IPS DF 4.7 (cell line): ENCODE measurements at regions not wholly inside any gene's neighbourhood (a gene's known extent, or its start where the extent isn't known, plus 50 kb on each side); places are given as distances from the start of the nearest gene placed in this dataset.

Source experiments
- DNase-seq: peaks from one replicate; pipeline ENCODE4 v3.0.0-alpha.2; 2013; ENCODE audit warnings: low spot score; ENCODE audit errors: extremely low read depth

DNA sequence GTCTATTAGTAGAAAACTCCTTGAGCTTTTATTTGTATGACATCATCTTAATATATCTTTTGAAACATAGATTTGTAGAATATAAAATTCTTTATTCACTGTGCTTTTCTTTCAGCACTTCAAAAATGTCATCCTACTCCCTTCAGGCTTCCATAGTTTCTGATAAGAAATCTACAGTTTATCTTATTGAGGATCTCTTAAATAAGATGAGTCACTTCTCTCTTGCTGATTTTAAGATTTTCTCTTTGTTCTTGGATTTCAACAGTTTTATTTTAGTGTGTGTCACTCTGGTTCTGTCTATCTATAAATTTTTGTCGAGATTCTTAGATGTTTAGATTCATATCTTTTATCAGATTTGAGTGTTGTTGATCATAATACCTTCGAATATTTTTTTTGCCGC is 566.1 kb upstream of the CHORDC1 start:
- DNase-seq = no peak

DNA sequence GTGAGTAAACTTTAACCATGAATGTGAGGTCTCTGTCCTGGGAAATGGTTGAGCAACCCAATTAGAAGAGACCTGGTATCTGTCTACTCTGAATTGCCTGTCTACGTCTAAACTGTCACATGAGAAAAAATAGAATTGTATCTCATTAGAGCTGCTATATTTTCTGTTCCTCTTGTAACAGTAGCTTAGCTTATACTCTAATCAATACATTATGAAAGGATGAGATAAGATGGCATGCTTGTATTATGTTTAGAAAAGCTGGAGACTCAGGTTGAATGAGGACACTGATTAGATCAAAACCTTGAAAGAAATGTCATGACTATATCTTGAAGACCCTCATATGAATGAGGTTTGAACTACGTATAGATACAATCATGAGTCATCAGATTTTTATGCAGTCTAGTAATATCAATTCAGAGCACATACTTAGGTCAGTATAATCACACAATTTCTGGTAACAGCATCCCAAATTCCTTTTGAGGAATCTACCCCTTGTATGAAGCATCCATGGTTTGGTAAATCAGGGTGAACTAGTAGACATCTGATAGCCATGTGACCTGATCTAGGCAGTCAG is 561.5 kb upstream of the CHORDC1 start:
- DNase-seq = no peak

DNA sequence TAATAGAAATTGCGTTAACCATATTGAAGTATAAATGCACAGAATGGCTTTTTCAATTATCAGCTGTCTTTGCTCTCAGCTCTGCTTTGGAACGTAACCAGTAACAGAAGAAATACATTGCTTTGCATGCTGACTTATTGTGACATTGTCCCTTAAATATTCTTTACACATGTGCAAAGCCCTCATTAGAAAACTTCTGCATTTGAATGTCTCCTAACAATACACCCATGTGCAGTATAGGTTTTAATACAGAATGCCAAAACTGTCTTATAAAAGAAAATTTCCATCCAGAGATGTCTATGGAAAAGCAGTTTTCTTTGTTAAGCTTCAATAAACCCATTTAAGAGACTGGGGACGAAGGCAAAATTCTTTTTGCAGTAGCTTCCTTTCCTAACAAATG is 560.3 kb upstream of the CHORDC1 start:
- DNase-seq = no peak

DNA sequence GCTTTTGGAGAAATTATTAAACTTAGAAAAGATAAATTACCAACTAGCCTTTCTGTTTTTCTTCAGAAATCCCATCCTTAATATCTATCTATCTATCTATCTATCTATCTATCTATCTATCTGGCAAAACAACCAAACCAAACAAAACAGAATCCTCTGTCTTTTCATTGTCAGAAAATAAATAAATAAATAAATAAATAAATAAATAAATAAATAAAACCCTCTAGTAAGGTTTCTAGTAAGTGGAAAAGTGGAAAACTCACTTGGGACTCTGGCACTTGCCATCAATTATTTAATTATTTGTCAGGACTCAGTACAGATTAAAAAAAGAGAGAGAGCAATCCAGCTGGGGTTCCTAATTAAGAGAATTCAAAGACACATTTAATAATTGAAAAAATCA is 556.2 kb upstream of the CHORDC1 start:
- DNase-seq = no peak

DNA sequence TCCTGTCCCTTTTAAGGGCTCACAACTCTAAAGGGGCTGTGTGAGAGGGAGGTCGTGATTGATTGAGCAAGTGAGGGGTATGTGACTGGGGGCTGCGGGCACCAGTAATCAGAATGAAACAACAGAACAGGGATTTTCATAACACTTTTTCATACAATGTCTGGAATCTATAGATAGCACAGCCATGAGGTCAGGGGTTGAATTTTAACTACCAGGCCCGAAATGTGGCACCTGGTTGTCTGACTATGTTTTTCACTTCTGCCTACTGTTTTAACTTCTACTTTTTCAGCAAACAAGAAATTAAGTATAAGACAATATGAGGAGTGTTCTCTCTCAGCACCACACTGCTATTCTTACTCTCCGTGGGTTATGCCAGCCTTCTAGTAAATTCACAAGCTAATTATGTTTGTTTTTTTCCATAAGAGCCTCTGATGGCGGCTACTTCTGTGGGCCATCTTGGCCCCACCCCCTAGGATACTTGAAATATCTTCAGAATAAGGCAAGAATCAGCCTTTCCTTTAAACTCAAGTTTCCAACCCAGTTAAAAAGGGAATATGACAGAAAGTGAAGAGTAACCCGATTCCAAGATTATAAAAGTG is 552.8 kb upstream of the CHORDC1 start:
- no peak for DNase-seq

DNA sequence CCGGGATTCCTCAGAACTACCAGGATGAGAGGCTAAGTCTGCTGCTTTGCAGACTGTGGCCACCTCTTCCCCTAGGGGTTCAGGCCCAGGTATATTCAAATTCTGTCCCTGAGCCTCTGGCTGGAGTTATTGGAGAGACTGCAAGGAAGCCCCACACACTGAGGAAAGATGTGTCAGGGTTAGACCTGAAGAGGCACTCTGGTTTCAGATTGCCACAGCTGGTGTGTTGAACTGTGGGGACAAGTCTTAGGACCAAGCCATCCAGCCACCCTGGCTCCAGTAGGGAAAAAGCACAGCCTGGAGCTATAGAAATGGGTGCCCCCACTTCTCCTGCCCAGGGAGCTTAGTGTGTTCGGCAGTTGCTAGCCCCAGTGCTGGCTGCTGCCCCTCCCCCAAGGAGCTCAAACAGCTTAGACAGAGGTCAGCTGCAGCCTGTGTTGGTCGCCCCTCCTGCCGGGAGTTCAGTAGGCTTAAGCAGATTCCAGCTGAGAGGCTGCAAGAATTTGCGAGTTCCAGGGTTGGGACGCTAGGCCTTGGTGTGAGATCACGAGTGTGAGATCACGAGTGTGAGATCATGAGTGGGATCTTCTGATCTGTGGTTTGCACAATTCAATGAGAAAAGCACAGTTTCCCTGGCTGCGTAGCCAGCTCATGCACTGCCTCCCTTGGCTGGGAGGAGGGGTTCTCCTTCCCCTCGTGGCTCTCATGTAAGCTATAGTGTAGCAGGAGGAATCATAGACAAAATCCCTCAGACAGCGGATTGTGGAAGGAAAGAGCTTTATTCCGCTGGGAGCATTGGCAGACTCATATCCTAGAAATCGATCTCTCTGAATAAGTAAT is 552.1 kb upstream of the CHORDC1 start:
- DNase-seq = no peak

DNA sequence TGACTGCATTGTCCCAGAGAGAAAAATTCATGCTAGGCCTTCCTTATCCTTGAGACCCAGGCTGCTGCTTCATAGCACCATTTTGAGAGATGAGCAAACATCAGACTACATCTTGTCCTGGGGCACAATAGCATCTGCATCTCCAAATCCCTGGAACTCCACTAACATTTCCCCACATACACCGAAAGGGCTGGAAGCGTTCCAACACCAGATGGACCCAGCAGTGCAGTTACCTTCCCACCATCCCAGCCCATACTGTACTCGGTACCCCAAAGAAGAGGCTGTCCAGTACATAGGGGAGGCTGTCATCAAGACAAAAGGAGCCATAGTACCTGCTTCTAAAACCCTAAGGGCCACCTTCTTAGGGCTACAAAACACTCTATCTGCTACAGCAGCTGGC is 547.2 kb upstream of the CHORDC1 start:
- DNase-seq = no peak

DNA sequence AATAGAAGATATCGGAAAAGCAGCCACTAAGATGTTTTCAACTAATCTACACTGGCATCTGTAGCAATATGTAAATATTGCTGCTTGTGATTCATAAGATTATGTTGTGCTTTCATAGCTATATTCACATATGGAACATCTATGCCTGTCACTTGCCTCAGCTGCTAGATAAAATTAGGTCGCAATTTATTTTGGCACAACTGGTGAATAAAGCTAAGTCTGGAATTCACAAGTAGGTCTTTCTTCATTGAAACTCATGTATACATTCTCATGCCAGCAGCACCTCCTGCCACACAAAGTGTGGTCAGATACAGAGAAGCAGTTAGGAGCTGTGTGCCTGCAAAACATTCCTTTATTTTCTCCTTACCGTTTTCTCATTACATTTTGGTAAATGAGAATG is 543.3 kb upstream of the CHORDC1 start:
- no peak for DNase-seq

DNA sequence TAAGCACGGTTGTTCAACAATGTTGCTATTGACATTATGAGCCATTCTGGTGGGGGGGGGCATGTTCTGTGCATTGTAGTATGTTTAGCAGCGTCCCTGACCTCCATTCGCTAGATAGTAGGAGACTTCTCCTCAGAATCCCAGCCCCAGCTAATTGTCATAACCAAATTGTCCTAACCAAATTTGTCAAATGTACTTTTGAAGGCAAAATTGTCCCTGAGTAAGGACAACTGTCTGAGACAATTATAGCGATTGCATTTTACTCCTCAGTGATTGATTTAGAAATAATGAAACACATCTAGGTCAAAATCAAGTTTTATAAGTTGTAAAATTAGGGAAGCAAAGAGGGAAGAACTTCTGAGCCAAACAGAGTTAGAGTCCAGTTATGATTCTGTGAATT is 541.8 kb upstream of the CHORDC1 start:
- DNase-seq = no peak

DNA sequence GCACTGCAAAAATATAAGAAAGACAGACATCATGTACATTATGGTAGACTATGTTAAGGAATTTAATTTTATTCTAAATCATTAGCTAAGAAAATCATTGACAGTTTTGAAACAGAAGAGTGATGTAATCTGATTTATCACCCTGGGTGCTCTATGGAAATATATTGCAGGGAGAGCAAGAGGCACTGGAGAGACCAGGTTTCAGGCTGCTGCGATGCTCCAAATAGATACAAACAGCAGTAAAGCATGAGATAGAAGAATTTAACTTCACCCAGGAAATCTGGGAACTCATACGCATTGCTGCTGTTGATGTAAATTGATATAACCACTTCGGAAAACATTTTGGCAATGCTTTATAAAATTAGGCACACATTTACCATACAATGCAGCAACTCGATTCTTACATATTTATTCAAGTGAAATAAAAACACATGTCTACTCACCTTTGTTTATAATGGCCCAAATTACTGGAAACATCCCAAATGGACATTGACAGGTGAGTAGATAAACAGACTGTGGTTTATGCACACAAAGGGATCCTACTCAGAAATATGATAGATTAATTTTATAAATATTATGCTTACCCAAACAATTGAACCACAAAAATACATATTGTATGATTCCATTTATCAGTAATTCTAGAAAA is 535.1 kb upstream of the CHORDC1 start:
- DNase-seq = no peak

DNA sequence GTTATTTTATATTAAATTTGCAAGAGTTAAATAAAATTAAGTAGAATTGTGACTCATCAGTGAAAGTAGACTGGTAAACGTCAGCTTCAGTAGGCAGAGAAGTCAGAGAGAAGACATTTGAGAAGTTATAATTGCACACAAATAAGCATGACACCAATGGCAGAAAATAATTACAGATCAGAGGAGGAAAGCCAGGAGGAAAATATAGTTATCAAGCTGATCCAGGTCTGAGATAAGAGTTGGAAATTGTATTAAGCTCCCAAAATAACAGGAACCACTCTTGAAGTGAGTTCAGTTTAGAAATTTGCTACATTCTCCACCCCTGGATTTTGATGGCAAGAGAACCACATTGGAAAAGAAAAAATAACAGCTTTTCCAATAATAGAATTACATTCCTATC is 533.8 kb upstream of the CHORDC1 start:
- DNase-seq = no peak

DNA sequence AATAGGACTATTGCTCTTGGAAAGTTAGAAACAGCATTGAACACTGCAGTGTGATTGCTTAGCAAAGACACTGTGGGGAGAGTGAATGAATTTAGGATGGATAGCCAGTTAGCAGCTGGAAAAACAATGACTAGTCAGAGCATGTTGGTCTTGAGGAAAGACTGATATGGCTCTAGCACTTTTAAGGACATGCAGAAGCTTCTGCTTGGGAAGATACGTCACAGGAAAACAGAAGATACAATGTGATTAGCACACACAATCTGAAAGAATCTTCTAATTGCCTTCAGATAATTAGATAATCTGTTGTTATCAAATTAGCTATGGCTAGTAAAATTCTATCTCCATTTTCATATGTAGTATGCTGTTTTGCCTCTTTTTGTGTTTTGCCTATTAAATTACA is 530.7 kb upstream of the CHORDC1 start:
- no peak for DNase-seq

DNA sequence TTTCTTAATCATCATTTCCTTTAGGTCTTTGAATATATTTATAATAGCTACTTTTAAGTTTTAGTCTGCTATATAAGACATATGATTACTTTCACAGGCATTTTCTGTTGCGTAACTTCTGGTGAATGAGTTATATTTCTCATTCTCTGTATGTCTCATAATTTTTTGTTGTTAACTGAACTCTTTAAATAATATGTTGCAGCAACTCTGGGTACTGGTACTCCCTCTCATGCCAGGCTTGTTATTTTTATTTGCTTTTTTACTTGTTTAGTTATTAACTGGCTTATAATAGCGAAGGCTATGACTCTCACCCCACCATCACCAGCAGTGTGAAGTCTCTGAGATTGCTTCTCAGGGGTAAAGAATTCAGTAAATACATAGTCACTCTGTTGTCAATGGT is 524.2 kb upstream of the CHORDC1 start:
- DNase-seq = no peak

DNA sequence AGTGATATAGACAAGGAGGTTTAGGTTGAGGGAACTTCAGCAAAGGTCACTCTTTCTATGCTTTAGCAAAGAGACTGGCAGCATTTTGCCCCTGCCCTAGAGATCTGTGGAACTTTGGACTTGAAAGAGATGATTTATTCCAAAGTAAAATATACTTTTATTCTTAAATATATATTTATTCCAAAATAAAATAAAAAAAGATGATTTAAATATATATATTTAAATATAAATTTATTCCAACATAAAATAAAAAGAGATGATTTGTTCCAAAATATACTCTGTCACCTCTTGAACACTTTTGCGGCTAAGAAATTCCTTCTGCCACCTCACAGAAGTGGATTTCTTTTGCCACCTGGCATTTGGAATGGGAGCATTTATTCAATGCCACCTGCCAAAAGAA is 521.3 kb upstream of the CHORDC1 start:
- no peak for DNase-seq

DNA sequence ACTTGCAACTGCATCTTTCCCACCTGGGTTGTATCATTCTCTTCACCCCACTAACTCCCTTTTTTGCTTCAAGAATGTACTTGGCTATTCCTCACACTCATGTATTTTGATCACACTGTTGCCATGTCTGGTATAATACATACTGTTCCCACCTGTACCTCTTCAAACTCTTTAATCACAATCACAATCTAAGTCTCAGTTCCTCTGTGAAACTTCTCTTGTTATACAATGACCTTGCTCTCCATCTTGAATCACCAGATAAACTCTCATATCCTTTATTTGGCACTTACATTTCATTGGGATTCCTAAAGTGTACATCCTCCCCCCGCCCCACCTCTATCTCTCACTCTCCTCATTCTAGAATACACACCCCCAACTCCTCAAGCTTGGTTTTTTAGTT is 516.0 kb upstream of the CHORDC1 start:
- no peak for DNase-seq

DNA sequence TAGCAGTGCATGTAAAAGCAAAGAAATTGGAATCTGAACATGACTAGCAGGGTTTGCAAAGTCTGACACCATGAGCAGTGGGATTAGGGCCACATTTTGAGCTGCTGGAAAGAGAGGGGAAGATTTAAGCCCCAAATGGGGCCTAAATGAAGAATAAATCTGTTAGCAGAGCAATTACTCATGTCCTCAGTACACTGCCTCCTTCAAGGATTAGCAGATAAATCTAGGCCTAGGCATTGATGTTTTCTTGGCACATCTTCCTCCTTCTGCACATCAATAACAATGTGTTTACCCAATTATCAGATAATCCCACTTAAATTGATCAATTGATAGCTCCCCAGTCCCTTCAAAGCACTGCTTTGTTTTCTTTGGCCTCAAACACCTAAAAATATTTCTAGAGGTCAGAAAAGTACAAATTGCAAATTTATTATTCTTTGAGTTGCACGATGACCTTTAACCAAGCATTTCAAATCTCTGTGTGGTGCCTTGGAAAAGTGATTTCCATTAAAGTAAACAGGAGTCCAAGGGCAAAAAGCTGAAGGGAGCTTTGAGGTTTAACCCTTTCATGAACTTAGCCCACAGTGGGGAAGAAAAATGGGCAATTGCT is 514.7 kb upstream of the CHORDC1 start:
- no peak for DNase-seq

DNA sequence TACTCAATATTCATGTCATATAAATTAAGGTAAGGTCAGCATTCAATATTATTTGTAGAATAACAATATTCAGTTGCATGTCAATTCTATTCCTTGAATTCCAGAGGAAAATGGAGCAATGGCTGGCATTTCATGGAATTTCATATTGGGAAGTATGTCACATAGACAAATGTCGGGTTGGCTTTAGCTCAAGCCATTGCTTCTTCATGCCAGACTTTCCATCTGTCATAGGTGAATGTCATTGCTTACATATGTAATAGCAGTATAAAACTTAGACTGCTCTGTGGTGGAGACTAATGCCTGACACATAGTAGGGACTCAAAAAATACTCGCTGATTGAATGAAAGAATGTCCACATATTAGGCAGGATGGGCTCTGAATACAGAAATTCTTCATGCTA is 509.6 kb upstream of the CHORDC1 start:
- no peak for DNase-seq

DNA sequence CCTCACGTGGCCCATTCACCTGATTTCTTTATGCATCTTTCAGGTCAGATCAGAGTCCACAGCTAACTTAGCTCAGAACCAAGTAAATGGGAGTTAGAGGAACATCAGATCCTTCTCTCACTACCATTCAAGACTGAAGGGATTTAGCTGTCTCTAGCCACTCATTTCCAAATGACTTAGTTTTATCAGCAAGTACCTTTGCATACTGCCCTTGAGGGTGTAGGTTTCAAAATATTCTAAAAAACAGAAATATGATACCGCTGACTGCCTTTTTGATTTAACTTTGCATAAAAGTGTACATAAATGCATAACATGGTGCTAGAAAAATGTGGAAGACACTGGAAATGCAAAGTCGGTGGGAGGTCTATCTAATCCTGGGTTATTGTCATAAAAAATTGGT is 500.6 kb upstream of the CHORDC1 start:
- no peak for DNase-seq

DNA sequence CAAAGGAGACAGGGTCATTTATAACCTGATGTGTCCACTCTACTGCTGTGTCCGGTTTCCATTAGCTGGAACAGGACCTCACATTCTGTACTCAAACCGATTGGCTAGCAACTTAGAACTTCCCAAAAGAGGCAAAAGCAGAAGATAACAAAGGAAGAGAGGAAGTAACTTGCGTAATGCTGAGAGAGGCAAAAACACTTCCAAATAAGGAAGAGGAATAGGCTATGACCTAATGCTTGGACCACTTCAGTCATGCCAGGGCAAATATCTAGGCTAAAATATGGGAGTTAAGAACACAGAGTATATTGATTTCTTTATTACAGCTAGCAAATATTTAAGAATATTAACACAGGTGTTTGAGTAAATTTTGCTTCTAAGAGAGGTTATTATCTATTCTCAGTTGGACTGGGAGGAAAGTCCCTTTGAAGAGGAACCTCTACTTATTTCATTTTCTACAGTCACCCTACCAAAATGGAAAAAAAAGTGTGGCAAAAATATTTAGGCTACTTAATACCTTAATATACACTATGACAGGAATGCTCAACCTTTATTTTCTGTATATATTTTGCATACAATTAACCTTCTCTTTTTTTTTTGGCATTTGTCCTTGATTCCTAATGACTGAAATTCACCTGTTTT is 499.8 kb upstream of the CHORDC1 start:
- DNase-seq = no peak

DNA sequence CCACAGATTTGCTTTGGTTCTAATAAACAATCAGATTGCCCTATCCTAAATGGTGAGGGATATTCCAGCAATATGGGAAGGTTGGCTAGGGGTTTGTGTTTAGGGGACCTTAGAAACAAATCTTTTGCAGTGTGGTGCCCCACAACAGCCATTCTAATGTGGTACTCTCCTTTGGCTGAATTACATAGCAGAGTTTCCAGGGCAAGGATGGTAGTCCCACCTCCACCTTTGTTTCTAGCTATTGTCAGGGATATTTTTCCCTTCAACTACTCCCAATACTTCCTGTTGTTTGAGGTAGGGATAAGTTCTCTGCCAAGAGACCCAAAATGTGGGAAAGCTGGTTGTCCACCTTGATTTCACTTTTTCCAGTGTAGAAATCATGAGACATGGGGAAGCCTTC is 494.7 kb upstream of the CHORDC1 start:
- DNase-seq = no peak

DNA sequence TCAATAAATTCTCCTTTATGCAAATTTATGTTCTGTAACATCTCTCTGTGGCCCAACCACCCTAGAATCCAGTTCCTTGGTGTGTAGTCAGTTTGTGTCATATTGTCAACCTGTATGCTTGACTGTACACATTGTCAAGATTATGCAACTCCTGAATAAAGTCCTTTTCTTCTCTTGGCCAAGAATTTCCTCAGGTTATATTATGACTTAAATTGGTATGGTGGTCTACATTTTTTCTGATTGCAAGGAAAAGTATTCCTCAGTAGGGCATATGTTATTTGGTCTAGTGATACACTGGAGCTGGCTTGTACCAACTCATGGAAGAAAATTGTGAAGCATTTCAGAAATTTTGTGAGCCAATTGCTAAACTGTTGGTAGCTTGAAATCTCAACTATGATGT is 482.8 kb upstream of the CHORDC1 start:
- DNase-seq = no peak

DNA sequence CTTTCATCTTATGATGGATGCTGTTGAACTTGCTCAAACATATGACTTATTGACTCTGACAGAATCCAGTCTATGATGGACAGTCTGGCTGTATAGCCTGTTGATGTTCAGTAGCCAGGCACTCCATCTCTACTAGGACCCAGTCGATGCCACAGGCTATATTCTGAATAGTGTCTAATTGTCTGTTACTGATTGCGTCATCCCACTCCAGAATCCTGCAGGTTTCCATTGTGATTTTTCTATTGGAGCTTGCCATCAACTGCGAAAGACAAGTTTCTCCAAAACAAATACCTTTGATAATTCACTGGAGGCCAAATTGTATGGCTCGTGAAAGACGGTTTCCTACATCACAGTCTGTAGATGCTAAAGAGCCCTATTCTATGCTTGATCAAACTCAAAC is 481.7 kb upstream of the CHORDC1 start:
- DNase-seq = no peak
